Omental fat pad (tissue), 3 donors: ENCODE measurements at regions not wholly inside any gene's neighbourhood (a gene's known extent, or its start where the extent isn't known, plus 50 kb on each side); places are given as distances from the start of the nearest gene placed in this dataset.

Experiments
- ATAC-seq: fragments of 150-250 bp; one replicate; pipeline ENCODE4 v1.9.1; 2016; ENCODE audit warnings: mild to moderate bottlenecking, moderate library complexity; ENCODE audit not compliant: low FRiP score
- DNase-seq: peaks from one replicate; pipeline ENCODE4 v3.0.0-alpha.2; 2019; ENCODE audit warnings: low spot score
- TF ChIP-seq, protein P1 (sequence below), 3 donors: fragments of 450-650 bp; IDR thresholded peaks; one replicate each; pipeline ENCODE4 v1.5.1; 2016 to 2017; ENCODE audit warnings: antibody characterized with exemption in 3 of 3, mild to moderate bottlenecking in 3 of 3, moderate library complexity in 2 of 3

DNA sequence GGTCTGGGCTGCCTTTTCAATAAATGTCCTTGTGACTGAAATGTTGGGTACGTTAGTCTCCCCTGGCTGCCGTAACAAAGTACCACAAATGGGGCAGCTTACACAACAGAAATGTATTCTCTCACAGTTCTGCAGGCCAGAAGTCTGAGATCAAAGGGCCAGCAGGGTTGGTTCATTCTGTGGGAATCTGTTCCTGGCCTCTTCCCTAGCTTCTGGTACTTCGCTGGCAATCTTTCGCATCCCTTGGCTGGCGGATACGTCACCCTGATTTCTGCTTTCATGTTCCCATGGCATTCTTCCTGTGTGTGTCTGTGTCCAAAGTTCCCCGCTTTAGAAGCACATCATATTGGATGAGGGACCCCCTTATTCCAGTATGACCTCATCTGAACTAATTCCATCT, 95.8 kb upstream of the NCOR2 start:
- TF ChIP-seq, protein P1, sequence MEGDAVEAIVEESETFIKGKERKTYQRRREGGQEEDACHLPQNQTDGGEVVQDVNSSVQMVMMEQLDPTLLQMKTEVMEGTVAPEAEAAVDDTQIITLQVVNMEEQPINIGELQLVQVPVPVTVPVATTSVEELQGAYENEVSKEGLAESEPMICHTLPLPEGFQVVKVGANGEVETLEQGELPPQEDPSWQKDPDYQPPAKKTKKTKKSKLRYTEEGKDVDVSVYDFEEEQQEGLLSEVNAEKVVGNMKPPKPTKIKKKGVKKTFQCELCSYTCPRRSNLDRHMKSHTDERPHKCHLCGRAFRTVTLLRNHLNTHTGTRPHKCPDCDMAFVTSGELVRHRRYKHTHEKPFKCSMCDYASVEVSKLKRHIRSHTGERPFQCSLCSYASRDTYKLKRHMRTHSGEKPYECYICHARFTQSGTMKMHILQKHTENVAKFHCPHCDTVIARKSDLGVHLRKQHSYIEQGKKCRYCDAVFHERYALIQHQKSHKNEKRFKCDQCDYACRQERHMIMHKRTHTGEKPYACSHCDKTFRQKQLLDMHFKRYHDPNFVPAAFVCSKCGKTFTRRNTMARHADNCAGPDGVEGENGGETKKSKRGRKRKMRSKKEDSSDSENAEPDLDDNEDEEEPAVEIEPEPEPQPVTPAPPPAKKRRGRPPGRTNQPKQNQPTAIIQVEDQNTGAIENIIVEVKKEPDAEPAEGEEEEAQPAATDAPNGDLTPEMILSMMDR (IDR thresholded peaks at IDR 0.05) = no peak
- DNase-seq (no peak), ATAC-seq (no peak)

DNA sequence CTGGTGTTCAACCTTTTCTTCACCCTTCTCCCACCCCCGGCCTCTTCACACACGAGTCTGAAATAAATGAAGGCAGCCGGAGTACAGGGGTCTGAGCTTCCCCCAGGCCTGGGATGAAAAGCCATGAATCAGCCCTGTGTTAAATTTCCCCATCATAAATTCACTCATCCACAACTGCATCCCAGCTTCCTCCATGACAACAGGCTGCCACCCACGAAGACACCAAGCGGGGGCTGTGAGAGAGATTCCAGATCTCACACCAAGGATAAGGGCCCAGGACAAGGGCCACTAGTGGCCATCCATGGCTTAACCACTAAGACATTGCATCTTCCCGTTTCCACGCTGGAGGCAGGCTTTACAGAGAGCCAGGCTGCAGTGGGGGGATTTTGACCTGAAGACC, 93.9 kb upstream of the NCOR2 start:
- ATAC-seq = no peak
- DNase-seq = no peak
- TF ChIP-seq, protein P1 (IDR thresholded peaks at IDR 0.05) = no peak

DNA sequence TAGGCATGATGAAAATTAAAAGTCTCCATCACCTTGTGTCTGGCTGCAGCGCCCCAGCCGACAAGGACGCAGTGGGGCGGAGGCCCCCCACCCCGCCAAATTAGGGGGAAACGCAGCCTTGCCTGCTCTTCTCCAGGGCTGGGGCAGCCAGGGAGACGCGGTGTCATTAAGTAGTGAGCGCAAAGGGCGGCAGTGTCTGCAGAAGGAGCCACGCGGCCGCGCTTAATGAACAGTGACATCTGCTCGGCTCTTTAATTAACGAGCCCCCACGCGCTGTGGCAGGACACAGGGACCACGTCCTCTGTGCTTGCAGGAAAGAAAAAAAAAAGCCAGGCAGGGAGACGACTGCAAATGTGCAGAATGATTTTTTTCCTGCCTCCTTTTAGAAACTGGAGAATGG, 93.4 kb upstream of the NCOR2 start:
- no peak for ATAC-seq
- TF ChIP-seq, protein P1 (IDR thresholded peaks at IDR 0.05) = no peak
- no peak for DNase-seq

DNA sequence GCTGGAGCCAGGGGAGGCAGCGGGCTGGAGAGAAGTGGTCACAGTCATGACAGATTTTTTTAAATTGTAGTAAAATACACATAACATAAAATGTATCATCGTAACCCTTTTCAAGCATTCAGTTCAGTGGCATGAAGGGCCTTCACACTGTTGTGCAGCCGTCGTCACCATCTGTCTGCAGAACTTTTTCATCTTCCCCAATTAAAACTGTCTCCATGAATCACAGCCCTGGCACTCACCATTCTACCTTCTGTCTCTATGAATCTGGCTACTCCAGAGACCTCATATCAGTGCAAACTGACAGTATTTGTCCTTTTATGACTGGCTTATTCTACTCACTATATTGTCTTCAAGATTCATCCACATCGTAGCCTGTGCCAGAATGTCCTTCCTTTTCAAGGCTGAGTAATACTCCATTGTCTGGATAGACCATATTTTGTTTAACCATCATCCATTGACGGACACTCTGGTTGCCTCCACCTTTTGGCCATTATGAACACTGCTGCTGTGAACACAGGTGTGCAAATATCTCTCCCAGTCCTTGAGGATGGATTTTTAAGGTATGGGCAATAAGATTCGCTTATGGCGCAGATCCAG, 91.5 kb upstream of the NCOR2 start:
- DNase-seq = no peak

DNA sequence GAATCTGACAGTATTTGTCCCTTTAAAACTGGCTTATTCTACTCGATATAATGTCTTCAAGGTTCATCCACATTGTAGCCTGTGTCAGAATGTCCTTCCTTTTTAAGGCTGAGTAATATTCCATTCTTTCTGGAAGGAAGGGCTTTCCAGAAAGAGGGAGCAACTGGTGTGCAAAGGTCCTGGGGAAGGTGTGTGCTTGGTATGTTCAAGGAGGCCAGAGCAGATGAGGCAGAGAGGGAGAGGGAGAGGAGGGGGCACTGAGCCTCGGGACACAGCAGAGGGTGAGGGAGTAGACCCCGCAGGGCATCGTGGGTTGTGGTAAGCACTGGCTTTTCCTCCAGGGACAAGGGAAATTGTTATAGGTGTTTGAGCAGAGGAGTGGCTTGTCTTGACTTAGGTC, 90.9 kb upstream of the NCOR2 start:
- TF ChIP-seq, protein P1 (IDR thresholded peaks at IDR 0.05) = no peak
- ATAC-seq (no peak), DNase-seq (no peak)

More for the DNA sequence above, 91.5 kb upstream of the NCOR2 start:
- no peak for ATAC-seq
- TF ChIP-seq, protein P1 (IDR thresholded peaks at IDR 0.05) = no peak

DNA sequence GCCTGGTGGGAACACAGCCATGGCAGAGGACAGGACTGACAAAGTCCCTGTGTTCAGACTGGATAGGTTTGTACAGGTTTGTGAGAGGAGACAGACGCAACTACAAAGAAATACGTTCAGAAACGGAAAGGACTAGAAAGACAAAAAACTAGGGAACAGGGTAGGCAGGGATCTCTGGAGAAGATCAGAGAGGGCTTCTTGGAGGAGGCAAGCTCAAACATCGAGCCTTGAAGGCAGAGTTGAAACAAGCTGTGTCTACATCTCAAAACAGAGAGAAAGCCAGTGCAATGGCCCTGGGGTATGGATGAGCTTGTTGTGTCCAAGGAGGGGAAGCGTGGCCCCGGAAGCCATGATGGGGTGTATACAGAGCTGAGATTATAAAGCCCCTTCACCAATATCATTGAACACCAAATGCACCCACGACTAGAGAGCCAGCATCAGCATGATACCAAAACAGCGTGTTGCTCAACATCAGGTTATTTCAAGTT, 89.6 kb upstream of the NCOR2 start:
- DNase-seq = no peak
- TF ChIP-seq, protein P1 (IDR thresholded peaks at IDR 0.05) = no peak
- no peak for ATAC-seq
